GM12864 (cell line): ENCODE measurements at regions not wholly inside any gene's neighbourhood (a gene's known extent, or its start where the extent isn't known, plus 50 kb on each side); places are given as distances from the start of the nearest gene placed in this dataset.

Source experiments
- DNase-seq: peaks from one replicate; pipeline ENCODE4 v3.0.0-alpha.2; 2011; ENCODE audit warnings: low read depth
- H3K4me3 ChIP-seq: 2 replicates; pipeline ENCODE4 v1.5.1; 2011; ENCODE audit warnings: mild to moderate bottlenecking, low read depth, low read length, control low read depth
- CTCF ChIP-seq: IDR thresholded peaks from 2 replicates; pipeline ENCODE4 v1.5.1; 2011; ENCODE audit warnings: low read depth, mild to moderate bottlenecking, moderate library complexity, low read length, control low read depth, inconsistent platforms; ENCODE audit errors: missing control alignments

- no peak for TF ChIP-seq CTCF
- DNase-seq = no peak
- no peak overlapping the region for H3K4me3 ChIP-seq
Measured at GRCh38 chr5:30878296-30878695, 315.2 kb upstream of the CDH6 start.

- no peak overlapping the region for H3K4me3 ChIP-seq
- no peak for TF ChIP-seq CTCF
- no peak for DNase-seq
Measured at GRCh38 chr5:30874241-30875034, 319.0 kb upstream of the CDH6 start.

GRCh38 chr5:30871196-30871595 lies 322.3 kb upstream of the CDH6 start:
- TF ChIP-seq CTCF = no peak
- DNase-seq = no peak
- no peak overlapping the region for H3K4me3 ChIP-seq

GRCh38 chr5:30867711-30868110 lies 325.8 kb upstream of the CDH6 start:
- no peak for TF ChIP-seq CTCF
- no peak for DNase-seq
- no peak overlapping the region for H3K4me3 ChIP-seq

- no peak for DNase-seq
- no peak for TF ChIP-seq CTCF
- no peak overlapping the region for H3K4me3 ChIP-seq
Measured at GRCh38 chr5:30866142-30866541, 327.3 kb upstream of the CDH6 start.

- no peak for DNase-seq
- no peak for TF ChIP-seq CTCF
Measured at GRCh38 chr5:30856242-30856641, 337.2 kb upstream of the CDH6 start.

GRCh38 chr5:30853158-30853557 lies 340.3 kb upstream of the CDH6 start:
- no peak overlapping the region for H3K4me3 ChIP-seq
- DNase-seq = no peak
- TF ChIP-seq CTCF = no peak

More at GRCh38 chr5:30856242-30856641, 337.2 kb upstream of the CDH6 start:
- H3K4me3 ChIP-seq = no peak overlapping the region
